Eye (tissue), 1 donor: ENCODE measurements at regions not wholly inside any gene's neighbourhood (a gene's known extent, or its start where the extent isn't known, plus 50 kb on each side); places are given as distances from the start of the nearest gene placed in this dataset.
A peak's percentile ranks its signal among the peaks of the same experiment; 100 is the strongest.

Source experiments
- DNase-seq: peaks from one replicate; pipeline ENCODE4 v3.0.0-alpha.2; 2015

DNA sequence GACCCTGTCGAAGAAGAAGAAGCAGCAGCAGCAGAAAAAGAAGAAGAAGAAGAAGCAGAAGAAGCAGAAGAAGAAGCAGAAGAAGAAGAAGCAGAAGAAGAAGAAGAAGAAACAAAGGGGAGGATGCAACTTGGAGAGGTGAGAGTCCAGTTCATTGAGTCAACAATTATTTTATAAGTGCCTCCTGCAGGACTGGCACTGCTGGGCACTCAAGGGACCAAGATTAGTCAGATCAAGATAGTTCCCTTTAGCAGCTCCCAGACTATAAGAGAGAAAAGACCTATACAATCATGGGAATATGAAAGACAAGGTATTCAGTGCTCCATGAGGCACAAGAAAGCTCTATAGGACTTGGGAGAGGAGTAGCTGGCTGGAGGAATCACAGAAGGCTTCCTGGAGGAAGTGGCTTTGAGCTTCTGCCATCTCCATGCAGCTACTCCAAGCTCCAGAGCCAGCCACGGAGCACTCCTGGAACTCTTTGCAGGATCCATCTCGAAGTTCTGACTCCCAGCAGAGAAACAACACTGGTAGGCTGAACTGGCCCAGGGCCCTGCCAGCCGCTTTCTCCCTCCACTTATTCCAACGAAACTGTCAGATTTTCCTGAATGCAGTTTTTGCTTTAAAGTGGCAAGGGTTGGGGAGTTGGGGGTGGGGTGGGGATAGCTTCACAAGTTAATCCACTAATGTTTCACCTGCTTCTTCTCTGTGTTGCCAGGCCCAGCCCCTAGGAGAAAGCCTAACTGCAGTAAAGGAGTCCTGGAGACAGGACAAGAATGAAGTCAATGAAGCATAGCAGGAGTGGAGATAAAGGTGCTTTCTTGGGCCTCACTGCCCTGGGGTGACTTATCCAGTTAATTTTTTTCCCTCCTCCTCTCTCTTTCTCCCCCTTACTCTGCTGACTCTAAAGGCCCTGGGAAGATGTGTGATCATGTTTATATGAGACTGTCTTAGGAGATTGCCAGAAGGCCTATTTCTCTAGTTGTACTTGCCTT is 140.1 kb upstream of the PARP11 start:
- DNase-seq, result no peak

- no peak for DNase-seq
These were observed 138.9 kb upstream of the PARP11 start for GRCh38 chr12:4012073-4012472.

GRCh38 chr12:4011597-4011996 is 138.4 kb upstream of the PARP11 start:
- no peak for DNase-seq

DNA sequence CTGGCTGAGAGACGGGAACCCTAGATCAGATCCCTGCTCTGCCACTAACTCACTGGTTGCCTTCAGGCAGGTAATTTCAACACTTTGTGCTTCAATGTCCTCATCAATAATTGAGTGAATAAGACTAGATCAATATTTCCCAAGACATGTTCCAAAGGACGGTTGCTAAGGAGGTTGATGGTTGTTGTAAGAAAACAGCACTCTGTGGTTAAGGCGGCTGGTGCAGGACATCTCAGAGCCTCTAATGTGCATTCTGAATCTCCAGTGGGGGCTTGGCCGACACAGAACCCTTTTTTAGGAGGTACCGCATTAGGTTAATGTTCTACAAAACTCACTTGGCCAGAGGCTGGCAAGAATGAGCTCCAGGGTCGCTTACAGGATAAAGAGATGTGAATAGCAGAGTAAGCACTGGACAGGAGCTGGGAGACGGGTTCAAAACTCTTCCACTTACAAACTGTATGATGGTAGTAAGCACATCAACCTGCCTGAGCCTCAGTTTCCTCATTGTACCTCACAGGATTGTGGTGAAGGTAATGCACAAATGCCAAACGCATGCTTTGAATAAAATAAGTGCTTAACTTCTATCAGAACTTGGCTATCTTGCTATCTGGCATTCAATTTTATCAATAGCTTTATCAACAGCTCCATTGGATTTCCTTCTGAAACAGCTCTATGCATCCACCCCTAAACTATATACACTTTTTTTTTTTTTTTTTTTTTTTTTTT is 136.9 kb upstream of the PARP11 start:
- peak; percentile 52 for DNase-seq

DNA sequence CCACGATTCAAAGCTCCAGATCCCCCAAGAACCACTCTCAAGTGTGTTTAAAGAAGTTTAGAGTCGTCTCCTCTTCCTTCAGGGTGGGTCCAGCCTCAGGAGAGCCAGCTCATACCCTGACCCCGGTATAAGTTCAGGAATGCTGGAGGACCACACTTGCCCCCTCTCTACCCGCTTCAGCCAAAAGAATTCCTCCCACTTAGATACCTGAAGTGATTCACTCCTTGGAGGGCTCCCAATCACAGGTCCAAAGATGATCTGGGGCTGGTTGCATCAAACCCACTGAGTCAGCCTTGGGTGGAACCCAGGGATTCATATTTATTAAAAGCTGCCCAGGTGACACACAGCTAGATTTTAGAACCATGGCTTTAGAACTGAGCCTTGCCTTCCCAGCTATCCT is 133.5 kb upstream of the PARP11 start:
- no peak for DNase-seq

GRCh38 chr12:4005851-4006430 is 132.7 kb upstream of the PARP11 start:
- DNase-seq, result no peak

DNA sequence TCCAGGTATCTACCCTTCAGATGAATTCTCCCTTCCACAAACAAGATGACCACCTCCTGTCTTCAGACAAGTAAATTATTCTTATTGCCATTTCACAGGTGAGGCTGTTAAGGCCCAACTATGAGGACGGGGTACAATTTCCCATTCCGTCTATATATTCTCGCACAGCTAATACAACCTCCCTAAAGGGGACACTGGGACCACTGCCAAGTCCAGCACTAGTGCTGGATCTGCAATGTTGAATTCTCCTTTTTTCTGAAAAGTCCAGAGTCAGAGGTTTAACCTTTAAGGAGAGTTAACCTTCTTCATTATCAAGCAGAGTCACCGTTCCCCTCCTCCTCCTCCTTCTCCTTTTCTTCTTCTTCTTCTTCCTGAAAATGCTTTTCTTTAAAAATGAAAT is 130.4 kb upstream of the PARP11 start:
- no peak for DNase-seq

DNA sequence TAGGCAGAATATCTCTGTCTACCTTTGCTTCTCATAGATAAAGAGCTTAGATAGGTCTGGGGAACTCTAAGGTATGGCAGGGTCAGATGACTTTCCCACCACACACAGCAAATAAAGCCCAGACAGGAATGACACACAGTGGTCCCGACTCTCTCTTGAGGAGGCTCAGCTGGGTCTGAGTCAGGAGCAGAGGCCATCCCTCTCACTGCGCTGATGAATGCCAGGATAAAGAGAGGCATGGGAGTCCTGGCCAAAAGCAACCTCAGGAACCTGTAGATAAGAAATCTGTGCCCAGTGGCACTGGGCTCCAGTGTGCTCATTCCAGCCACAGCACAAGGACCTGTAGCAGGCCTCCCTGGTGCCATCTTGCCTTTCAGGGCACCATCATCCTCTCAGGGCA is 129.4 kb upstream of the PARP11 start:
- no peak for DNase-seq

DNA sequence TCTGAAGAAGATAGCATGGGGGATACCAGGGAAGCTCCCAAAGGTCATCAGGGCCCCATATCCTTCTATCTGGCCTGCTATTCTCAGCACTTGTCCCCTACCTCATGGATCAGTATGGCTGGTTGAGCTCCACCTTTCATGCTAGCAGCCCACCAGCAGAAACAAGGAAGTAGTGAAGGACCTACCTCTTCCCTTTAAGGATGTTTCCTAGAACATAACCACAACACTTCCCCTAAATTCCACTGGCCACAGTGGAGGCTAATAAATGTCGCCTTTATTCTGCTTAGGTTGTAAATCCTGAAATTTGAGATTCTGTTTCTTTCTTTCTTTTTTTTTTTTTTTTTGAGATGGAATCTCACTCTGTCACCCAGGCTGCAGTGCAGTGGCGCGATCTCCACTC is 128.6 kb upstream of the PARP11 start:
- no peak for DNase-seq

- DNase-seq, result no peak
These were observed 127.8 kb upstream of the PARP11 start for GRCh38 chr12:4001031-4001430.

- no peak for DNase-seq
These were observed 126.7 kb upstream of the PARP11 start for GRCh38 chr12:3999904-4000303.

DNA sequence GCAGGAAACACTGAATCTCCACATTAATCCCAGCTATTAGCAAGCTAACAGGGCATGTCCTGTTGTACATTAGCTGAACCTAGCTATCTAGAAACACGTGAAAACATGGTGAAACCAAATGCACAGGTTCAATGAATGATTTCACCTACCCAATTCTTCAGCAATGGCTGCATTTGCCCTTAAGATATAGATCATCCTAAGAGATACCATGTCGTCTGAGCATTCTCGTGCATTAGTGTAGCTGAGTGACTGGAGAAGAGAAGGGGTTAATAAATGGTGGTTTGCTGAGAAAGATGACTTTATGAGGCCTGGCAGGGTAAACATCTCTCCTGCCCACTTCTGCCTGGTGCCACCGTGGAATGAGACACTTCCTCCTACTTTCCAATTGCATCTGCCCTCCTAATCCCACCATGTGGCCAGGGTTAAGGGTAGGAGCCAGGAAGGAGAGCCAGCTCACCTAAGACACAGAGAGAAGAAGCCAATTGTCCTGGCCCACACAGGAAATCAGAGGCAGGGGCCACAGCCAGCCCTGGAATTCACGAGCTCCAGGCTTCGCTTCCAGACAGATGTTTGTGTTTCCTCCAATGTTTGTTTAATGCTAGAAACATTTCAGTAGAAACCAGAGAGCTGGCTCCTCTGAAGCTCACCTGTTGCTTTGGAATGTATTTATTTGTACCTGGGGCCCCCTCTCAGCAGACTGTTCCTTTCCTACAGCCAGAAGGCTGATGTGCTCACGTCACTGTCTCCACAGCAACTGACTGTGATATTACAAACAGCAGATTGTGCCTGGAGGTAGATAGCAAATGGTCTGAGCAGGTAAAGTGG is 126.0 kb upstream of the PARP11 start:
- DNase-seq, result no peak

DNA sequence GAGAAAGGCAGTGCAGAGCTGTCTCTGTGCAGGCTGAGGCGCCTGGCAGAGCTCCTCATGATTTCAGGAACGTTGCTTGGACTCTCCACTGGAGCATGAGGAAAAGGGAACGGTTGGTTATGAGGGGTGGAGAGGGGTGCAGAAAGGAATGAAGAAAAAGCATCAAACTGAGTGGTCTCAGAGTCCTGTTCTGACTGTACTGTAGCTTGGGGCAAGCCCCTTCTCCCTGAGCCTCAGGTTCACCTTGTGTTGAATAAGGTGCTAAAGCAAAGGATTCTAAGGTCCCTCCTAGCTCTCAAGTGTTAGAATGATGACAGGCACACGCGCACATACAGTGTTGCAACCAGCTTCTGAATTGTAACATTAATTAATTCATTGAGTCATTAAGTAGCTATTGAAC is 125.2 kb upstream of the PARP11 start:
- no peak for DNase-seq

DNA sequence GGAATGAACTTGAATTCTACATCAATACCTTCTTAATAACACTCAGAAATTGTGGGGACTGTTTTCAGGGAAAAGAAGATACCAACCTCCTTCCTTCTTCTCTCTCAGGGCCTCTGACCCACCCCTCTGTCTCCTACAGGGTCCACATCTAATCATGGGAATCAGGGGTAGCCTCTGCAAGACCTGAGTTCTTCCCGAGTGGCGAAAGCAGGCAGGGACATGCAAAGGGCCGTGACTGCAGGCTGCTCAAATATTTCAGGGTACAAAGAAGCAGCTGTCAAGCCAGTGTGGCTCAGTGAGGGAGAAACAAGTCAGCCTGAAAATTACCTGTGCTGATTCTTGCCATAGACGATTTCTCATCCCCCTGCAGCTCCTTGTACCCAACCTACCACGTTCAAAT is 123.1 kb upstream of the PARP11 start:
- no peak for DNase-seq

DNA sequence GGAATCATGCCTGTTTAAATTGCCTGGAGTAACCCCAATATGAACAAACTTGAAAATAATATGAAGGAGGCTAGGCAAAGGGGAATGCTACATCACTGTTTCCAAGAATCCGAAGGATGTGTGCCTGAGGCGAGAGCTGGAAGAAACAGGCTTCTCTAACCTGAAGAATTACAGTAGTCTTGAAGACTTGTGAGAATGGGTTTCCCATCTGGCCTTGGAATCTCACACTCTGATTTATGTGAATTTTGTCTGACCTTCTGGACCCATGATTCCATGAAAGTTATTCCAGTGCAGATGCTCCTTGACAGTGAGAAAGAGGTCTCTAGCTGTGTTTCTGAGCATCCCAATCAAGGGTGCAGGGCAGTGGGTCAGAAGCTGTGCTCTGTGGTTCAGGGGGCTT is 122.1 kb upstream of the PARP11 start:
- no peak for DNase-seq

DNA sequence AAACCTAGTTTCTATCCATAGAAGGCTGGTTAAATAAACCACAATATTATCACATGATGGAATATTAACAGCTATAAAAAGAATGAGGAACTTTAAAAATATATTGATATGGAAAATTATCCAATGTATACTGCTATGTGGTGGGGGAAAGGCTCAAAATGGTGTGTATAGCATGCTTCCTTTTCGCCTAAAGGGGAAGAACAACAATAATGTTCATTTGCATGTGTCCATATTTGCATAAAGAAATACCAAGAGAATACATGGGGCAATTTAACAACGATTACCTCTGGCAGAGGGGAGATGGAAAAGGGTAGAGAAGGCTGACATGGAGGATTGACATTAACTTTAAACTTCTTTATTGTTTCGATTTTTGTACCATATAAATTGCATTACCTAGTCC is 121.3 kb upstream of the PARP11 start:
- DNase-seq, result no peak

DNA sequence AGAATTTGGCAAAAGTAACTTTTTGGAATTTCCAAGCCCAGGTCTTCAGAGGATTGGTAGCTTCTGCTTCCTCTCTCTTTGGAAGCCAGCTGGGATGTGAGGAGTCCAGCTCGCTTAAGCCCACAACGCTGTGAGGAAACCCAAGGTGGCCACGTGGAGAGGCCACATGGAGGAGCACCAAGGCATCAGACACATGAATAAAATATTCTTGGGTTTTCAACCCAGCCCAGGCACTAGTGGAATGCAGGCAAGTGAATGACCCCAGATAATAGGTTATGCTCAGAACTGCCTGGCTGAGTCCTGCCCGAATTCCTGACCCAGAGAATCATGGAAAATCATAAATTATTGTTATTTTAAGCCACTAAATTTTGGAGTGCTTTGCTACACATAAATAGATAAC is 119.7 kb upstream of the PARP11 start:
- no peak for DNase-seq

- DNase-seq, result no peak
These were observed 118.8 kb upstream of the PARP11 start for GRCh38 chr12:3991798-3992580.

DNA sequence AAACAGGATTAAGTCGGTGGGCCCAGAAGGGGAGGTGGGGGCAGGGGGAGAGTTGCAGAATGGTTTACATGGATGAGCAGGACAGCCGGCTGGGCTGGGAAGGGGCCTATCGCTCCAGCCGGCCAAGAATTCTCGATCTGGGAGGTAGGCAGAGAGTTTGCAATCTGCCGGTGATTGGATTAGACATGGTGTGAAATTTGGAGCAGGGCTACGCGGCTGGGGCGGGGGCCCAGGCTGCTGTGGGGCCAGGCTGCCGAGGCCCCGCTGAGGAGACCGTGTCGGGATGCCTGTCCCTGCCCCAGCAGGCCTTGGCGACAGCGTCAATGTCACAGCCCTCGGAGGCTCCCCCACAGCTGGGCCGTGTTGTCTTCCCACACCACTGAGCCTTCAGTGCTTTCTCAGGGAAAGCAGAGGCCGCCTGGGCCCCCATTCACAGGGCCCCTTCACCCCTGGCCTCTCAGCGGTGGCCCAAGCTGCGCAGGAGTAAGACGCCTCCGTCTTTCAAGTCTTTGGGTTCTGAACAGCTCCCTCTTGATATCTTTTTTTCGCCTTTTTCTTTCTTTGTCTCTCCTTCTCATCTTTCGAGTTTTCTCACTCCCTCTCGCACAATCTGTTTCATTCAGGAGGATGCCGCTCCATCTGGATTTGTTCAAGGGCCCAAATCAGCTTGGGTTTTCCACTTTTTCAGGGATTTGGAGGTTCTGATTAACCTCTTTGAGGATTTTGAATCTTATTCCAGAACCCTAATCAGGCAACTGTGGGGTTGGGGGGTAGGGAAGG is 117.5 kb upstream of the PARP11 start:
- peak; percentile 91 for DNase-seq

GRCh38 chr12:3989218-3989550 is 116.0 kb upstream of the PARP11 start:
- DNase-seq, result no peak

DNA sequence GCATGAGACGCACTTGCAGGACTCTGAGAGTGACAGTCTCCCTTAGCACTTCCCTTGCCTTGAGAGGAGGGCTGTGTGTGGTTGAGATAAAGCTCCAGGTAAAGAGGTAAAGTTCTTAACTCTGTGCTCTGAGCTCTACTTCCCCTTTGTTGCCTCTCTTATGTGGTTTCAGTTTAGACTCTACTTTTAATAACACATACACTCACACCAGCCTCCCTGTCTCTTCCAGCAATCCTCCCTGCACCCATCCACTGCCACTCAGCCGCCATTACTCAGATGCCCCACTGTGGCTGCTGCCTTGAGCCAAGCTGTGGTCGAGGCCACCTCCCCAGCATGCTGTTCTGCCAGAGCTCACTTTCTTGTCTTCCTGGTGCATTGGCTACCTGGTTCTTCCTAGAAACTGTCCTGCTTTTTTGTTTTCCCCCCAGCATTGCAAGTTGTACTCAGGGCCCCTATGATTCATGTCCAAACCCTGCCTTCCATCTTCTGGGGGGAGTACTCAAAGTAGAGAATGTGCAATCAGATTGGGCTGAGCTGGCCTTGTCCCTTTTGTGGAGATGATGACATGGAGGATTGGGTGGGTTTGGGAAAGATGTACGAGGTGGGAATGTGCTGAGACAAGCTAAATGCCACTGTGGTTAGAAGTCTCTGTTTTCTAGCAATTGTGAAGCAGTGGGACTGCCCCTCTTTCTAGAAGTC is 115.5 kb upstream of the PARP11 start:
- DNase-seq, result no peak
